OCI-LY7 (cell line): ENCODE measurements at regions not wholly inside any gene's neighbourhood (a gene's known extent, or its start where the extent isn't known, plus 50 kb on each side); places are given as distances from the start of the nearest gene placed in this dataset.

Experiments
- CTCF ChIP-seq: fragments of 200-600 bp; sonication (generic); conservative IDR thresholded peaks from 2 replicates; pipeline ENCODE4 v1.5.1; 2014; ENCODE audit warnings: mild to moderate bottlenecking, antibody characterized with exemption, low read length, moderate library complexity, mixed read lengths
- EZH2phosphoT487 ChIP-seq: fragments of 200-600 bp; sonication (generic); IDR thresholded peaks from 2 replicates; pipeline ENCODE4 v1.6.1; 2018; ENCODE audit warnings: low read depth, borderline replicate concordance, mild to moderate bottlenecking, mixed run types, antibody characterized with exemption, low read length, moderate library complexity, mixed read lengths

DNA sequence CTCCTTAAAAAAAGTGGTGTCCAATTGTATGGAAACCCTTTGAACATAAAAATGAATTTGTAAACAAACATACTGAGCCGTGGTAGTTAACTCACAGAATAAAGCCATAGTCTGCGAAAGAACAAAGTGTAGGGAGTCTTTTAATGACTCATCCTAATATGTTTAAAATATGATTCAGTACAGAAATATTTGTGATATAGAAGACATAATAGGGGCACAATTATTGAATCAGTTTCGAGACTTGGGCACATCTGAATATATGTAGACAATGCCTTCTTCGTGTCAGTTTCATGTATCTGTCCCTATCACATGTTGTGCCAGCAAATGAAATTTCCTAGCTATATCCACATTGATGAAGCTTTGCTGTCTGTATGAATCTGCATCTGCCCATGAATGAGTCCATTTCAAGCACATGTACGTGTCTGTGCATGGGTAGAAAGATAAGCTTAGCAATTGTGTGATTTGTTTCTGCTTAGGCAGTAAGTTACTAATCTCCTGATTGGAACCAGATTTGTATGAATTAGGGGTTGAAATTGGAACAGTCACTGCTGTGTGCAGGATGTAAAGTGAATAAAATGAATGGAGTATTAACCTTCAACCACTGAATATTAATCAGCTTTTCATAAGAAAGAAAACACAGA lies 112.5 kb upstream of the SOX9 start:
- no peak for TF ChIP-seq CTCF
- no peak for TF ChIP-seq EZH2phosphoT487
